WTC11 (cell line): ENCODE measurements at regions not wholly inside any gene's neighbourhood (a gene's known extent, or its start where the extent isn't known, plus 50 kb on each side); places are given as distances from the start of the nearest gene placed in this dataset.

Experiments used
- ATF1 ChIP-seq: sonication (generic); formaldehyde crosslinking; IDR thresholded peaks from 2 replicates; pipeline ENCODE4 v1.8.1; 2023; ENCODE audit warnings: mild to moderate bottlenecking, moderate library complexity, missing genetic modification reagents
- ELF4 ChIP-seq: sonication (generic); formaldehyde crosslinking; IDR thresholded peaks from 2 replicates; pipeline ENCODE4 v1.8.1; 2022; ENCODE audit warnings: low read depth, mild to moderate bottlenecking, moderate library complexity, missing genetic modification reagents
- FOXJ3 ChIP-seq: sonication (generic); formaldehyde crosslinking; IDR thresholded peaks from 2 replicates; pipeline ENCODE4 v1.9.0; 2021; ENCODE audit warnings: missing genetic modification reagents, mild to moderate bottlenecking, borderline replicate concordance
- HMGA2 ChIP-seq: fragments of 250-450 bp; sonication (Bioruptor Pico); IDR thresholded peaks from 2 replicates; pipeline ENCODE4 v1.4.0; 2021; ENCODE audit warnings: mild to moderate bottlenecking, moderate library complexity
- MXD4 ChIP-seq: fragments of 250-450 bp; sonication (Bioruptor Pico); IDR thresholded peaks from 2 replicates; pipeline ENCODE4 v1.8.0; 2021; ENCODE audit warnings: mild to moderate bottlenecking, moderate library complexity, borderline replicate concordance
- SP1 ChIP-seq: sonication (generic); formaldehyde crosslinking; conservative IDR thresholded peaks from 2 replicates; pipeline ENCODE4 v1.8.1; 2022; ENCODE audit warnings: missing genetic modification reagents
- TP53 ChIP-seq: sonication (generic); formaldehyde crosslinking; IDR thresholded peaks from 2 replicates; pipeline ENCODE4 v1.8.1; 2023; ENCODE audit warnings: mild to moderate bottlenecking, missing genetic modification reagents
- ZNF138 ChIP-seq: sonication (generic); formaldehyde crosslinking; conservative IDR thresholded peaks from 2 replicates; pipeline ENCODE4 v1.8.1; 2022; ENCODE audit warnings: mild to moderate bottlenecking, moderate library complexity, missing genetic modification reagents
- TF ChIP-seq, protein P1 (sequence below): sonication (generic); formaldehyde crosslinking; IDR thresholded peaks from 2 replicates; pipeline ENCODE4 v1.8.1; 2022; ENCODE audit warnings: mild to moderate bottlenecking, missing genetic modification reagents, moderate library complexity, borderline replicate concordance
- TF ChIP-seq, protein P2 (sequence below): fragments of 200-600 bp; IDR thresholded peaks from 2 replicates; pipeline ENCODE4 v1.8.0; 2022; ENCODE audit warnings: antibody characterized with exemption
- TF ChIP-seq, protein P3 (sequence below): sonication (generic); formaldehyde crosslinking; IDR thresholded peaks from 2 replicates; pipeline ENCODE4 v1.8.0; 2022; ENCODE audit warnings: mild to moderate bottlenecking, missing genetic modification reagents
- TF ChIP-seq, protein P4 (sequence below): fragments of 250-450 bp; sonication (Bioruptor Pico); IDR thresholded peaks from 2 replicates; pipeline ENCODE4 v1.8.0; 2021; ENCODE audit warnings: mild to moderate bottlenecking
- TF ChIP-seq, protein P5 (sequence below): sonication (generic); formaldehyde crosslinking; IDR thresholded peaks from 2 replicates; pipeline ENCODE4 v1.8.1; 2022; ENCODE audit warnings: mild to moderate bottlenecking, moderate library complexity, missing genetic modification reagents

DNA sequence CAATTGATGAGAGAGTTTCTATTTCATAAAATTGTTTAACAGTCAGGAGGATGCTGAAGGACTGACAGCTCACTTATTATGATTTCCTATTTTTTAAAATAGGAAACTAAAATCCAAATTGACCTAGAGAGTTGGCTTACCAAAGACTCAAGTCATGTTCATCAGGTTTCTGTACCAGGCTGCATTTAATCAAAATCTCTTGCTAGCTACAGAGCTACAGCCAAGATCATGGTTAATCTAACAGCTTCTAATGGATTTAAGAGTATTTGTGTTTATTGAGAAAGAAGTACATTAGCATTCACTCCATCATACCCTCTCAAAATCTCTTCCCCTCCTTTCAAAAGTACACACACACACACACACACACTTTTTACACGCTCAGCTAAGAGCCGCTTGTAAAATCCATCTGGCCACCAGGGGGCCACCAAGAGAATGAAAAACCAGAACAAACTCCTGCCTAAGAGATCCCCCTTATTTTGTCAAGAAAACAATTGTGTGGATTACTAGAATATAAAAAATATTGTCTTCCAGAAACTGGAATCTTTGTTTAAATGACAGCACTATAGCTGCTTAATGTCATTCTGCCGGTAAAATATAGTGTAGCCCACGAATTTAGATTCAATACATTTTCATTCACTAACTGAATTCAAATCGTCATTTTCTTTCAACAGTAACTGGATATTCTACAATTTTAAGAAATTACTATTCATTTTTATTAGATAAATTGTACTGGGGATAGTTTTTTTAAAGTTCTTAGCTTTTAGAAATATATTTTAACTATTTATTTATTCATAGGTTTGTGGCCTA, 334.0 kb downstream of the BTG1 start:
- TF ChIP-seq, protein P1, sequence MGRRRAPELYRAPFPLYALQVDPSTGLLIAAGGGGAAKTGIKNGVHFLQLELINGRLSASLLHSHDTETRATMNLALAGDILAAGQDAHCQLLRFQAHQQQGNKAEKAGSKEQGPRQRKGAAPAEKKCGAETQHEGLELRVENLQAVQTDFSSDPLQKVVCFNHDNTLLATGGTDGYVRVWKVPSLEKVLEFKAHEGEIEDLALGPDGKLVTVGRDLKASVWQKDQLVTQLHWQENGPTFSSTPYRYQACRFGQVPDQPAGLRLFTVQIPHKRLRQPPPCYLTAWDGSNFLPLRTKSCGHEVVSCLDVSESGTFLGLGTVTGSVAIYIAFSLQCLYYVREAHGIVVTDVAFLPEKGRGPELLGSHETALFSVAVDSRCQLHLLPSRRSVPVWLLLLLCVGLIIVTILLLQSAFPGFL (CRISPR knock-in tag) = no peak
- TF ChIP-seq, protein P2, sequence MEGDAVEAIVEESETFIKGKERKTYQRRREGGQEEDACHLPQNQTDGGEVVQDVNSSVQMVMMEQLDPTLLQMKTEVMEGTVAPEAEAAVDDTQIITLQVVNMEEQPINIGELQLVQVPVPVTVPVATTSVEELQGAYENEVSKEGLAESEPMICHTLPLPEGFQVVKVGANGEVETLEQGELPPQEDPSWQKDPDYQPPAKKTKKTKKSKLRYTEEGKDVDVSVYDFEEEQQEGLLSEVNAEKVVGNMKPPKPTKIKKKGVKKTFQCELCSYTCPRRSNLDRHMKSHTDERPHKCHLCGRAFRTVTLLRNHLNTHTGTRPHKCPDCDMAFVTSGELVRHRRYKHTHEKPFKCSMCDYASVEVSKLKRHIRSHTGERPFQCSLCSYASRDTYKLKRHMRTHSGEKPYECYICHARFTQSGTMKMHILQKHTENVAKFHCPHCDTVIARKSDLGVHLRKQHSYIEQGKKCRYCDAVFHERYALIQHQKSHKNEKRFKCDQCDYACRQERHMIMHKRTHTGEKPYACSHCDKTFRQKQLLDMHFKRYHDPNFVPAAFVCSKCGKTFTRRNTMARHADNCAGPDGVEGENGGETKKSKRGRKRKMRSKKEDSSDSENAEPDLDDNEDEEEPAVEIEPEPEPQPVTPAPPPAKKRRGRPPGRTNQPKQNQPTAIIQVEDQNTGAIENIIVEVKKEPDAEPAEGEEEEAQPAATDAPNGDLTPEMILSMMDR = peak; percentile 80
- TF ChIP-seq ATF1 (CRISPR knock-in tag) = no peak
- TF ChIP-seq MXD4 (CRISPR knock-in tag) = no peak
- no peak for TF ChIP-seq FOXJ3 (CRISPR knock-in tag)
- TF ChIP-seq, protein P3, sequence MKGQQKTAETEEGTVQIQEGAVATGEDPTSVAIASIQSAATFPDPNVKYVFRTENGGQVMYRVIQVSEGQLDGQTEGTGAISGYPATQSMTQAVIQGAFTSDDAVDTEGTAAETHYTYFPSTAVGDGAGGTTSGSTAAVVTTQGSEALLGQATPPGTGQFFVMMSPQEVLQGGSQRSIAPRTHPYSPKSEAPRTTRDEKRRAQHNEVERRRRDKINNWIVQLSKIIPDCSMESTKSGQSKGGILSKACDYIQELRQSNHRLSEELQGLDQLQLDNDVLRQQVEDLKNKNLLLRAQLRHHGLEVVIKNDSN (CRISPR knock-in tag) = no peak
- TF ChIP-seq, protein P4, sequence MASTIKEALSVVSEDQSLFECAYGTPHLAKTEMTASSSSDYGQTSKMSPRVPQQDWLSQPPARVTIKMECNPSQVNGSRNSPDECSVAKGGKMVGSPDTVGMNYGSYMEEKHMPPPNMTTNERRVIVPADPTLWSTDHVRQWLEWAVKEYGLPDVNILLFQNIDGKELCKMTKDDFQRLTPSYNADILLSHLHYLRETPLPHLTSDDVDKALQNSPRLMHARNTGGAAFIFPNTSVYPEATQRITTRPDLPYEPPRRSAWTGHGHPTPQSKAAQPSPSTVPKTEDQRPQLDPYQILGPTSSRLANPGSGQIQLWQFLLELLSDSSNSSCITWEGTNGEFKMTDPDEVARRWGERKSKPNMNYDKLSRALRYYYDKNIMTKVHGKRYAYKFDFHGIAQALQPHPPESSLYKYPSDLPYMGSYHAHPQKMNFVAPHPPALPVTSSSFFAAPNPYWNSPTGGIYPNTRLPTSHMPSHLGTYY (CRISPR knock-in tag) = no peak
- TF ChIP-seq HMGA2 = no peak
- no peak for TF ChIP-seq ZNF138 (CRISPR knock-in tag)
- TF ChIP-seq, protein P5, sequence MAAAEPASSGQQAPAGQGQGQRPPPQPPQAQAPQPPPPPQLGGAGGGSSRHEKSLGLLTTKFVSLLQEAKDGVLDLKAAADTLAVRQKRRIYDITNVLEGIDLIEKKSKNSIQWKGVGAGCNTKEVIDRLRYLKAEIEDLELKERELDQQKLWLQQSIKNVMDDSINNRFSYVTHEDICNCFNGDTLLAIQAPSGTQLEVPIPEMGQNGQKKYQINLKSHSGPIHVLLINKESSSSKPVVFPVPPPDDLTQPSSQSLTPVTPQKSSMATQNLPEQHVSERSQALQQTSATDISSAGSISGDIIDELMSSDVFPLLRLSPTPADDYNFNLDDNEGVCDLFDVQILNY (CRISPR knock-in tag) = no peak
- no peak for TF ChIP-seq SP1 (CRISPR knock-in tag)
- TF ChIP-seq TP53 (CRISPR knock-in tag) = no peak
- no peak for TF ChIP-seq ELF4 (CRISPR knock-in tag)
